Ishikawa (cell line): ENCODE measurements at regions not wholly inside any gene's neighbourhood (a gene's known extent, or its start where the extent isn't known, plus 50 kb on each side); places are given as distances from the start of the nearest gene placed in this dataset.

ENCODE experiments used
- CEBPB ChIP-seq: IDR thresholded peaks from 2 replicates; pipeline ENCODE4 v1.6.1; 2012
- CREB1 ChIP-seq: IDR thresholded peaks from 2 replicates; pipeline ENCODE4 v1.6.1; 2012; ENCODE audit warnings: low read depth
- EGR1 ChIP-seq: IDR thresholded peaks from 2 replicates; pipeline ENCODE4 v1.6.1; 2012
- EP300 ChIP-seq: IDR thresholded peaks from 2 replicates; pipeline ENCODE4 v1.6.1; 2012; ENCODE audit warnings: borderline replicate concordance
- FOXM1 ChIP-seq: IDR thresholded peaks from 2 replicates; pipeline ENCODE4 v1.6.1; 2012; ENCODE audit warnings: low read depth, borderline replicate concordance
- NFIC ChIP-seq: IDR thresholded peaks from 2 replicates; pipeline ENCODE4 v1.6.1; 2012
- RAD21 ChIP-seq: IDR thresholded peaks from 2 replicates; pipeline ENCODE4 v1.6.1; 2012; ENCODE audit warnings: low read depth
- TAF1 ChIP-seq: IDR thresholded peaks from 2 replicates; pipeline ENCODE4 v1.6.1; 2012; ENCODE audit warnings: low read depth, mild to moderate bottlenecking
- TCF12 ChIP-seq: IDR thresholded peaks from 2 replicates; pipeline ENCODE4 v1.6.1; 2012; ENCODE audit warnings: low read depth
- TEAD4 ChIP-seq: IDR thresholded peaks from 2 replicates; pipeline ENCODE4 v1.6.1; 2012
- YY1 ChIP-seq: IDR thresholded peaks from 2 replicates; pipeline ENCODE4 v1.6.1; 2012; ENCODE audit warnings: low read depth
- ZBTB7A ChIP-seq: IDR thresholded peaks from 2 replicates; pipeline ENCODE4 v1.6.1; 2012; ENCODE audit warnings: low read depth
- TF ChIP-seq, protein P1 (sequence below): IDR thresholded peaks from 2 replicates; pipeline ENCODE4 v1.6.1; 2012
- TF ChIP-seq, protein P2 (sequence below): IDR thresholded peaks from 2 replicates; pipeline ENCODE4 v1.6.1; 2012; ENCODE audit warnings: low read depth, mild to moderate bottlenecking
- TF ChIP-seq, protein P3 (sequence below): IDR thresholded peaks from 2 replicates; pipeline ENCODE4 v1.6.1; 2012

DNA sequence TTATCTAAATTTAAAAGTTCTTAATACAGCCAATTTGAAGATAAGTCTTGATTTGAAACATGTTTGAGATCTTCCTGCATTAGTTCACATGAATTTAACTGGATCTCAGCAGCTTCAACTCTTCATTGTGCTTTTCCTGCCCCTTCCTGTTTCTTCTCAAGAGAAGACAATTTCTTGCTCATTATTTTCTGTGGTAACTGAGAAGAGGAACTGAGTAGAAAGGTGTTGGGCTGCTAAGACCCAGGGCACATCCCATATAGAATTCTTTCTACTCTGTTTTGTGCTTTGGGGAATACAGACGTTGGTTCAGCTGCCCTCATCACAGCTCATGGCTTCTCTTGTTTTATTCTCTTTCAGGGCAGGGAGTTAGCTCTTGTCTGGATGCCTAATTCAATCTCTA, 110.2 kb downstream of the SNAPC1 start:
- TF ChIP-seq TAF1 = no peak
- TF ChIP-seq EGR1 = no peak
- TF ChIP-seq ZBTB7A = no peak
- no peak for TF ChIP-seq TCF12
- no peak for TF ChIP-seq FOXM1
- no peak for TF ChIP-seq TEAD4
- no peak for TF ChIP-seq CREB1
- no peak for TF ChIP-seq YY1
- TF ChIP-seq EP300 = no peak
- TF ChIP-seq RAD21 = no peak
- TF ChIP-seq, protein P1, sequence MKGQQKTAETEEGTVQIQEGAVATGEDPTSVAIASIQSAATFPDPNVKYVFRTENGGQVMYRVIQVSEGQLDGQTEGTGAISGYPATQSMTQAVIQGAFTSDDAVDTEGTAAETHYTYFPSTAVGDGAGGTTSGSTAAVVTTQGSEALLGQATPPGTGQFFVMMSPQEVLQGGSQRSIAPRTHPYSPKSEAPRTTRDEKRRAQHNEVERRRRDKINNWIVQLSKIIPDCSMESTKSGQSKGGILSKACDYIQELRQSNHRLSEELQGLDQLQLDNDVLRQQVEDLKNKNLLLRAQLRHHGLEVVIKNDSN = no peak
- no peak for TF ChIP-seq CEBPB
- TF ChIP-seq, protein P2, sequence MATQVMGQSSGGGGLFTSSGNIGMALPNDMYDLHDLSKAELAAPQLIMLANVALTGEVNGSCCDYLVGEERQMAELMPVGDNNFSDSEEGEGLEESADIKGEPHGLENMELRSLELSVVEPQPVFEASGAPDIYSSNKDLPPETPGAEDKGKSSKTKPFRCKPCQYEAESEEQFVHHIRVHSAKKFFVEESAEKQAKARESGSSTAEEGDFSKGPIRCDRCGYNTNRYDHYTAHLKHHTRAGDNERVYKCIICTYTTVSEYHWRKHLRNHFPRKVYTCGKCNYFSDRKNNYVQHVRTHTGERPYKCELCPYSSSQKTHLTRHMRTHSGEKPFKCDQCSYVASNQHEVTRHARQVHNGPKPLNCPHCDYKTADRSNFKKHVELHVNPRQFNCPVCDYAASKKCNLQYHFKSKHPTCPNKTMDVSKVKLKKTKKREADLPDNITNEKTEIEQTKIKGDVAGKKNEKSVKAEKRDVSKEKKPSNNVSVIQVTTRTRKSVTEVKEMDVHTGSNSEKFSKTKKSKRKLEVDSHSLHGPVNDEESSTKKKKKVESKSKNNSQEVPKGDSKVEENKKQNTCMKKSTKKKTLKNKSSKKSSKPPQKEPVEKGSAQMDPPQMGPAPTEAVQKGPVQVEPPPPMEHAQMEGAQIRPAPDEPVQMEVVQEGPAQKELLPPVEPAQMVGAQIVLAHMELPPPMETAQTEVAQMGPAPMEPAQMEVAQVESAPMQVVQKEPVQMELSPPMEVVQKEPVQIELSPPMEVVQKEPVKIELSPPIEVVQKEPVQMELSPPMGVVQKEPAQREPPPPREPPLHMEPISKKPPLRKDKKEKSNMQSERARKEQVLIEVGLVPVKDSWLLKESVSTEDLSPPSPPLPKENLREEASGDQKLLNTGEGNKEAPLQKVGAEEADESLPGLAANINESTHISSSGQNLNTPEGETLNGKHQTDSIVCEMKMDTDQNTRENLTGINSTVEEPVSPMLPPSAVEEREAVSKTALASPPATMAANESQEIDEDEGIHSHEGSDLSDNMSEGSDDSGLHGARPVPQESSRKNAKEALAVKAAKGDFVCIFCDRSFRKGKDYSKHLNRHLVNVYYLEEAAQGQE = no peak
- no peak for TF ChIP-seq NFIC

DNA sequence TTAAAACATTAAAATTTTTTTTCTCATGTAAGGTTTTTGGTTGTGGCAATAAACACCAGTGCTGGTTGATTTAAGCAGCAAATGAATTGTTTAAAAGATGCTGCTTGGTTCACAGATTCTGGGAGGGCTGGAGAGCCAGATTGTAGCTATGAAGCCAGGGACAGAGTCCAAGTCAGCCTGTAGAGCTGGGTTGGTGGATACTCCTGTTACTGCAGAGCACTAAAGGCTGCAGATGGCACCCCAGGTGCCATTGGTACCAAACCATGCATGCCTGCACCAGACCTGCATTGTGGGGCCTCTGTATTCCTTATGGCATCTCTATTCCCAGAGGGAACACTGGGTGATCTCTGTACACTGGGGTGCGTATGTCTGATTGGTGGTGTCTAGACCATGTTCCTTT, 113.3 kb downstream of the SNAPC1 start:
- TF ChIP-seq YY1 (no peak), NFIC (no peak), CREB1 (no peak), EP300 (no peak), ZBTB7A (no peak), TEAD4 (no peak), TAF1 (no peak), TCF12 (no peak), FOXM1 (no peak), RAD21 (no peak), EGR1 (no peak), CEBPB (no peak)
- TF ChIP-seq, protein P3, sequence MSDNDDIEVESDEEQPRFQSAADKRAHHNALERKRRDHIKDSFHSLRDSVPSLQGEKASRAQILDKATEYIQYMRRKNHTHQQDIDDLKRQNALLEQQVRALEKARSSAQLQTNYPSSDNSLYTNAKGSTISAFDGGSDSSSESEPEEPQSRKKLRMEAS = no peak
- TF ChIP-seq, protein P2 = no peak
- TF ChIP-seq, protein P1 = no peak

DNA sequence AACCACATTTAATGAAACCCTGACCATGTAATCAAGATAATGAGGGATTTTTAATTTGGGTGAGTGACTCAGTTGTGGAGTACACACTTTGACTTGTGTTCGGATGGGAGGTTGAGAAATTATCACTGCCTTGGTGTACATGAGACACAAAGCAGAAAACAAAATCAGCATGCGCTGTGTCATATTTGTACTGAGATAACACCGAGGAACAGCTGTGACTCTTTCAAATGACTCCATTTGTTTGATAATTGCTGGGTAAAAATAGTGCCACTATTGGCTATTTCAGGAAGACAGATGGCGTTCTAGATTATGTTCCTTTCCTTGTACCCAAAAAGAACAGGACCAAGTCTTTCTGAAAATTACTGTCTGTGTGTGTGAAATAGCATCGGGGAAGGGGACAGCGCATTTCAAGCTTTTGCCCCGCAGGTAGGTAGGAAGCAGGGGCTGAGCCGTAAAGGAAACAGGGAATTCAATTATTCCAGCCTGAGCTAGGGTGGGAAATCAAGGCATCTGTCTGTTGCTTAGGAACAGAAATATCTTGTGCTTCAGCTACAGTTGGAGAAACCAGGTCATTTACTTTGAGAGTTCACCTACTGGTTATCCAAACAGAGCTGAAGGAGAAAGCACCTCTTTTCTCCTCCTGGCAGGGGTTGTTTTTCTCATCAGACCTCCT, 114.3 kb downstream of the SNAPC1 start:
- TF ChIP-seq, protein P2 = no peak
- TF ChIP-seq FOXM1 (no peak), TAF1 (no peak), TEAD4 (no peak), ZBTB7A (no peak), YY1 (no peak), RAD21 (no peak), CREB1 (no peak), EGR1 (no peak), NFIC (no peak), EP300 (no peak), TCF12 (no peak), CEBPB (no peak)
- TF ChIP-seq, protein P3 = no peak
- TF ChIP-seq, protein P1 = no peak

DNA sequence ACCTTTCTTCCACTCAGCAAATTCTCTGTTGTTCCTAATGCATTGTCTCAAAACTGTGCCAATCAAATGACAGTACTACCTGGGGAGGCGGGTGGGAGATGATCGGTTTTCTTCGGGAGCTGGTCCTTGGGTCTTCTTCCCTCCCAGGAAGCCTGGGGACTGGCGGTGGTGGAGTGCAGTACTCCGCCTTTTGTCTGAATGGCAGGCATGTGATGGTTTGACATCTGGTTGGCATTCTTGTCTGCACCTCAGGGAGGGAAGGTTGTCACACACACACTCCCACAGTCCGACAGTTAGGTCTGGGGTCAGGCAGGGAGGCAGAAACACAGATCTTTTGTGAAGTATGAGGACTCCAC, 114.8 kb downstream of the SNAPC1 start:
- TF ChIP-seq FOXM1 = no peak
